Neural crest cell (in vitro differentiated cells): ENCODE measurements at regions not wholly inside any gene's neighbourhood (a gene's known extent, or its start where the extent isn't known, plus 50 kb on each side); places are given as distances from the start of the nearest gene placed in this dataset.

Source experiments
- DNase-seq: peaks from one replicate; pipeline ENCODE4 v3.0.0; 2021; ENCODE audit warnings: low read depth, mixed read lengths, low spot score
- H3K27ac Mint-ChIP-seq: one replicate; pipeline ENCODE4 v1.8.0; 2021; ENCODE audit warnings: mild to moderate bottlenecking, mixed read lengths; ENCODE audit not compliant: unreplicated experiment
- H3K27me3 Mint-ChIP-seq: 2 replicates; pipeline ENCODE4 v1.8.0; 2021; ENCODE audit warnings: low read depth, mild to moderate bottlenecking, mixed read lengths
- H3K36me3 Mint-ChIP-seq: 2 replicates; pipeline ENCODE4 v1.8.0; 2021; ENCODE audit warnings: low read depth, mild to moderate bottlenecking, mixed read lengths
- H3K4me1 Mint-ChIP-seq: 2 replicates; pipeline ENCODE4 v1.8.0; 2021; ENCODE audit warnings: mixed read lengths
- H3K4me3 Mint-ChIP-seq: one replicate; pipeline ENCODE4 v1.8.0; 2021; ENCODE audit warnings: mild to moderate bottlenecking, mixed read lengths
- H3K9me3 Mint-ChIP-seq: 2 replicates; pipeline ENCODE4 v1.8.0; 2021; ENCODE audit warnings: mixed read lengths
- CTCF ChIP-seq: fragments of 200-600 bp; sonication (generic); conservative IDR thresholded peaks from 2 replicates; pipeline ENCODE4 v1.5.0; 2021; ENCODE audit warnings: antibody characterized with exemption, mild to moderate bottlenecking

DNA sequence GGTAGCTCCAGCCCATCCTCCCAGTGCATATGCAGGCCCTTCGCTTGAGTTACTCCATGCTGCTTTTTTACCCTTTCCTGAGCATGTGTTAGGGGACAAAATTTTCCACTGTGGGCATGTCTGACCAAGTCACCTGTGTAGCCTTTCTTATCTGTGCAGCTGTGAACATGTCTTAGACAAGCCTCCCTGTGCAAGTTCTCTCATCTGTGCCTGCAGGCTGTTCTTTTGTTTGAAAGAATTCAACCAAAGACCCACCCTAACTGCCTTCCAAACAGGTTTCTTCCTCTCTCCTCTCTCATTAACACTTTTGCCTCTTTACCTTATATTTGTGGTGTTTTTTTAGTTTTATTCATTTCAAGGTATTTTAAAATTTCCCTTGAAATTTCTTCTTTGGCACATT is 53.2 kb upstream of the SPIN4 start:
- H3K27ac Mint-ChIP-seq = no peak overlapping the region
- H3K4me3 Mint-ChIP-seq = no peak overlapping the region
- no peak for DNase-seq
- no peaks in the 10 kb centered on the region for H3K4me1 Mint-ChIP-seq
- H3K27me3 Mint-ChIP-seq = no peaks in the 10 kb centered on the region
- TF ChIP-seq CTCF = no peak
- no peaks in the 10 kb centered on the region for H3K36me3 Mint-ChIP-seq
- peaks cover 19% of the 10 kb centered on the region for H3K9me3 Mint-ChIP-seq

GRCh38 chrX:63402106-63402505 is 51.0 kb upstream of the SPIN4 start:
- Mint-ChIP-seq H3K4me3 (no peak overlapping the region), H3K4me1 (no peaks in the 10 kb centered on the region), H3K27me3 (no peaks in the 10 kb centered on the region), H3K9me3 (peaks cover 17% of the 10 kb centered on the region), H3K27ac (no peak overlapping the region), H3K36me3 (no peaks in the 10 kb centered on the region)
- no peak for TF ChIP-seq CTCF
- DNase-seq = no peak
